Lower leg skin (tissue), 4 donors: ENCODE measurements at regions not wholly inside any gene's neighbourhood (a gene's known extent, or its start where the extent isn't known, plus 50 kb on each side); places are given as distances from the start of the nearest gene placed in this dataset.
"Not testable (repeated sequence)": the region's sequence is repeated elsewhere in the genome, so short reads cannot be mapped to it uniquely, and the experiment has no call there.

Experiments used
- DNase-seq, 2 donors: peaks; one replicate each; pipeline ENCODE4 v3.0.0-alpha.2; 2019; ENCODE audit warnings: low spot score in 2 of 2
- H3K4me3 ChIP-seq: fragments of 200-600 bp; sonication (generic); 2 replicates; pipeline ENCODE4 v1.5.1; 2017; ENCODE audit warnings: mild to moderate bottlenecking, low read depth; ENCODE audit not compliant: poor library complexity, severe bottlenecking
- CTCF ChIP-seq, 3 donors: fragments of 450-650 bp; IDR thresholded peaks; one replicate each; pipeline ENCODE4 v1.5.1; 2016; ENCODE audit warnings: antibody characterized with exemption in 3 of 3, mild to moderate bottlenecking in 3 of 3, moderate library complexity in 2 of 3
- POLR2A ChIP-seq, 2 donors: fragments of 450-650 bp; IDR thresholded peaks; one replicate each; pipeline ENCODE4 v1.6.1; 2016 to 2017; ENCODE audit warnings: antibody characterized with exemption in 2 of 2, mild to moderate bottlenecking in 1 of 2, moderate library complexity in 1 of 2
- WGBS, 2 donors: methylation state at CpG; one replicate each; pipeline ENCODE4 v1.1.5; 2018; 5-methylcytosine and 5-hydroxymethylcytosine counted together
- intact Hi-C: fragments of 100-400 bp; cut with DNase I; formaldehyde crosslinking; loops from one replicate; pipeline ENCODE4 v1.15.0; 2023; ENCODE audit warnings: low total_unique reads

- WGBS, 2 donors = 68 to 84% methylated on average over 2 of the region's 2 CpGs
- TF ChIP-seq POLR2A (IDR thresholded peaks at IDR 0.05) (no peak), CTCF (IDR thresholded peaks at IDR 0.05) (no peak)
- DNase-seq = no peak
- intact Hi-C loops = no loop called here
- H3K4me3 ChIP-seq = no peak overlapping the region
Observed at GRCh38 chr13:90270226-90270625, 1077.3 kb upstream of the MIR17HG start.

GRCh38 chr13:90272356-90272755, 1075.1 kb upstream of the MIR17HG start:
- no peak for TF ChIP-seq POLR2A (IDR thresholded peaks at IDR 0.05)
- TF ChIP-seq CTCF (IDR thresholded peaks at IDR 0.05) = no peak
- intact Hi-C loops = no loop called here
- H3K4me3 ChIP-seq = no peak overlapping the region
- WGBS, 2 donors = 87 to 94% methylated on average over 1 of the region's 1 CpG
- no peak for DNase-seq

- intact Hi-C loops = no loop called here
- no peak overlapping the region for H3K4me3 ChIP-seq
- TF ChIP-seq POLR2A (IDR thresholded peaks at IDR 0.05) = no peak
- no peak for TF ChIP-seq CTCF (IDR thresholded peaks at IDR 0.05)
- 39 to 40% methylated on average over 1 of the region's 1 CpG for WGBS, 2 donors
- no peak for DNase-seq
Observed at GRCh38 chr13:90276216-90276615, 1071.3 kb upstream of the MIR17HG start.

- H3K4me3 ChIP-seq, intact Hi-C loops, DNase-seq: not testable (repeated sequence)
- WGBS, 2 donors = 89 to 91% methylated on average over 3 of the region's 3 CpGs
Observed at GRCh38 chr13:90278231-90278630, 1069.3 kb upstream of the MIR17HG start.

- no peak for DNase-seq
- intact Hi-C loops = no loop called here
- no peak for TF ChIP-seq POLR2A (IDR thresholded peaks at IDR 0.05)
- no peak for TF ChIP-seq CTCF (IDR thresholded peaks at IDR 0.05)
- H3K4me3 ChIP-seq = no peak overlapping the region
Observed at GRCh38 chr13:90281709-90282108, 1065.8 kb upstream of the MIR17HG start.

GRCh38 chr13:90287521-90287920, 1060.0 kb upstream of the MIR17HG start:
- 91 to 94% methylated on average over 8 of the region's 8 CpGs for WGBS, 2 donors
- H3K4me3 ChIP-seq = no peak overlapping the region
- intact Hi-C loops = no loop called here
- DNase-seq = no peak
- TF ChIP-seq CTCF (IDR thresholded peaks at IDR 0.05) = no peak
- TF ChIP-seq POLR2A (IDR thresholded peaks at IDR 0.05) = no peak
